Activated T-helper 1 cell treated with Interleukin-2 at 50 U/mL for 16 hours (primary cell): ENCODE measurements at regions not wholly inside any gene's neighbourhood (a gene's known extent, or its start where the extent isn't known, plus 50 kb on each side); places are given as distances from the start of the nearest gene placed in this dataset.
A peak's percentile ranks its signal among the peaks of the same experiment; 100 is the strongest.

Experiments used
- DNase-seq: peaks from one replicate; pipeline ENCODE4 v3.0.0-alpha.2; 2020; ENCODE audit warnings: low read depth

DNA sequence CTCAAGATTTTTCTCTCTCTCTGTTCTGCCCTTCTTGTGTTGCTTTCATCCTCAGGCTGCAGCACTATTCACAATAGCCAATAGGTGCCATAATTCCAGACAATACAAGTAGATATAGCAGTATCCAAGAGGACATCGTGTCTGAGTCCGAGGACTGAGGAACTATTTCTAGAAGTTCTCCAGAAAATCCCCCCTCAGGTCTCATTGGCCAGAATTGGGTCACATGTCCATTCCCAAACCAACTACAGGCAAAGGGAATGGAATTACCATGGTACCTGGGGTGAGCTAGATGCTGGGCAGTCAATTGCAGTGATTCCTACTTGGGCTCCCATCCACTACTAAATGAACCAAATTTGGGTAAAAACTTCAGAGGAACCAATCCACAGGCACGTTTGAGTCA, 301.9 kb upstream of the RASGEF1B start:
- no peak for DNase-seq

DNA sequence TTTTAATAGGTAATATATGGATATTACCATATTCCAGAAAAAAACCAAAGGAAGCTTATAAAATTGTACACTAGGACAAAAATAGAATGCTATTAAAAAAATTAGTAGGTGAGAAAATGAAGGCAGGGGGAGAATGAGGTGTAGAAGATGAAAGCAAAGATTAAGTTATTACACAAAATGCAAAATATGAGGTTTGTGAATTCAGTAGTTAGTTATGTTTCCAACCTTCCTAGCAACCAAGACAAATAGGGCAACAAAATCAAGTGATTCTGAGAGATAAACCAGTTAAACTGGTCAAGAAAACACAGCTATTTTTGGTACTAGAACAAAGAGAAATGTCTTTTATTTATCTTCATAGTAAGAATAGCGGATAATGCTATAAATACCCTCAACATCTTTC, 300.0 kb upstream of the RASGEF1B start:
- DNase-seq = no peak

DNA sequence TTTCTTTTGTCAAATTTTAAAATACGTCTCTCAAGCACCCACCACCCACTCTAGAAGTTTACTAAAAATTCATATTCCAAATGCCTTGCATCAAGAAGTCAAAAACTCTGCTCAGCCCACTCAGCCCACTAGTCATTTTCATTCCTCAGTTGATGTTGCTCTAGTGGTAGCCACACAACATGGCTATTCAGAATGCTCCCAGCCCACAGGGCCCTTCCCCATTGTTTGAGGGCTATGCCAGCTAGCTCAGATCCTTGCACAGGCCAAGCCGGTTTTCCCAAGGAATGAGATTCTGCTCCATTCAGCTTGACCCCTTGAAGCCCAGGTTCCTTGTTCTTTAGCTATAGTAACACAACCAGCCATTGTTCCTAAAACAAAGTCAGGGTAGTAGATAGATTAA, 297.5 kb upstream of the RASGEF1B start:
- DNase-seq = no peak

DNA sequence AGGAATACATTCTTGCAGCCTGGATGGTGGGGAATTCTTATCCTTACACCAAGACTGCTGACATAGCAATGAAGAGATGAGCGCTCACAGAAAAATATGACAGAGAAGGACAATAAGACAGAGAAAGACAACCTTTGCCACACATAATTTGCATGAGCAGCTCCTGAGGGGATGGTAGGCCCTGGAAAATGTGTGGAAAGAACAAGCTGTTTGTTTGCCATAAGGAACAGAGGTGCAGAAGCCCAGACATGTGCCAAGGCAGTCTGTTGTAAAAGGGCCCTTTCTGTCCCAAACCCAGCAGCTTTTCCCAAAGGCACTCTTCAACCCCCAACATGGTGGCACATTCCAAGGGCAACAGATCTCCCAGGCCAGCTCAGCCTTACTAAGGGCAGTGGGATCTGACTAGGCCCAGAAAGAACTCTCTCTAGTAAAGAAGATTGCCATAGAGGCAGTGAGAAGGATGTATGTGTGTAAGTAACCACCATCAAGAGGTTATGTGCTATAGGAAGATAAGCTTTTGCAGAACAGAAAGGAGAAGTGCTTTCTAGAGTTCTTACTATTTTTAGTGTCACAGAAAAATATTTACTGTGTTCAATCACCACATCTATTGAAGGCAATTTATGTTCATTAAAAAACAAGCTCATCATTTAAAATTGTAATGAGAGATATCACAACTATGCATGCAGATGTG, 287.0 kb upstream of the RASGEF1B start:
- no peak for DNase-seq

GRCh38 chr4:81757691-81758090, 286.0 kb upstream of the RASGEF1B start:
- no peak for DNase-seq

GRCh38 chr4:81756973-81757372, 285.3 kb upstream of the RASGEF1B start:
- no peak for DNase-seq

DNA sequence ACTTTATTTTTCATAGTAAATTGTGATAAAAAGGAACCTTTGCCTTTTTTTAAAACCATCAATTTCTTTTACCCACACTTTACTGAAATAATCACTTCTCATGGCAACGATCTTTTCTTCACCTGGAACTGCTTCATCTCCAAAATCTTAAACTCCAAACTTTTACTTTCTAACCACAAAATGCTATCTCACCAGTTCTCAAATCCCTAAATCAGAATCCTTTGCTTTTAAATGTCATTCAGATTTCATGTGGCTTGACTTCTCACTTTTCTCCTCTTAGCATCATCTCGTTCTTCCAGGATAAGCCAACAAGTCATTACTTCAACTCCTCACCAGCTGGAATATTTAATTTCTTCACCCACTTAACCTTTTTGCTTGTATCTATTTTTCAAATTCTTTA, 284.3 kb upstream of the RASGEF1B start:
- DNase-seq = no peak

DNA sequence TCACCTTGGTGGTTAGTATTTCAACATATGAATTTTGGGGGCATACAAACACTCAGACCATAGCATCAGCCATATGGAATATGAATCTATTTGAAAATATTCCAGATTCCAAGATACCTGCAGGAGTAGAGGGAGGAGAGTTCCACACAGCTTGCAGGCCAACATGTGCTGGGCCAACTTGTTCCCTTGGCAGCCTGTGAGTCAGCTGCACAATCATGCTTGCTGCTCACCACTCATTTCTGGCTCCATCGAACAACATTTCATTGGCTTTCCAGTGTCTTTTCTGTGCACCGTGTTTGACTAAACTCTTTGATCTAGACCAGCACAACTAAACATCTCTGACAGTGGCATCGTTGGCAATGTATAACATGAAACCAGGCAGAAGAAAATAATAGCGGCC, 282.5 kb upstream of the RASGEF1B start:
- DNase-seq = no peak

- no peak for DNase-seq
These were observed 280.0 kb upstream of the RASGEF1B start for GRCh38 chr4:81751531-81752289.

- no peak for DNase-seq
These were observed 275.7 kb upstream of the RASGEF1B start for GRCh38 chr4:81747242-81747930.

DNA sequence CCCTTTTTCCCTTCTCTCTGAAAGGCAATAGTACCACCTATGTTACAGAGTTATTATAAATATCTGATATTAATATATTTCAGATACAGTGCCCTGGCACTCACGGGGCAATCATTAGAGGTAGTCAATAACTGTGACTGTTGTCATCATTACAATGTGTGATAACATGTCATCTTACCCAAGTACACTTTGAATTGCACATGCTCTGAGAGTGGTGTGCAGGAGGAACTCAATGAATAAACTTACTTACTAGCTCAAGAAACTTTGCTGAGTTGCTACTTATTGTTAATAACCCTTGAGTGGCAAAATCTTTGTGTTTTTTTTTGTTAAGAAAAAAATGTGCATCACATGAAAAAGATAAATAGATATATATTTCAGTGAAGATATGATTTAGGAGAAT, 275.1 kb upstream of the RASGEF1B start:
- no peak for DNase-seq

- DNase-seq = no peak
These were observed 274.4 kb upstream of the RASGEF1B start for GRCh38 chr4:81746071-81746470.

- DNase-seq = no peak
These were observed 273.3 kb upstream of the RASGEF1B start for GRCh38 chr4:81745050-81745449.

DNA sequence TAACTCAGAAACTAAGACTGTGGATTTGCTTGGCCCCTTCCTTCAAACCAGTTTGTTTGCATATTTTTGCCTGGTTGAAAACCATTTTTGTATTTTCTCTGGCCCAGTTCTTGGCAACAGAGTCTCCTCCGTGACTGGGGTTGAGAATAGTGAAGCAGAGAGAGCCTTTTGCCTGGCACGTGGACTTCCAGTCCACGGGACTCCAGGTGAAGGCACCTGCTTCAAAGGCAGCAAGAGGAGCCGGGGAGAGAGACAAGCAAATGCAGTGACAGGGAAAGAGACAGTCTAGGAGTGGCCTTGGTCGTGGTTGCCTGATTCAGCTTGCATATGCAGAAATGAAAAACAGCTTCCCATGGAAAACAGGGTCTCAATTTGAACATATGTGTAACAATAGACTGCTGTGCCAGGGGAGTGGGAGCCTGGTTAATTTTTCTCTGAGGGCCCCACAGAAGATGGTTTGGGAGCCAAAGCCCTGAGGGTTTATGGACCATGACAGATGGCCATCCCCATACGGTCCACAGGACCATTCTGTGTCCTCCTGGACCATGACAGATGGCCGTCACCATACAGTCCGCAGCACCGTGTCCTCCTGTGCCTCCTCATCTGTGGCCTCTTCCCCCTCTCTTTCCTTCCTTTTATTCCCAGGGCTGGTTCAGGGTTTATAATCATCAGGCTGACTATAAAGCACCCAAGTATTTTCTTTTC, 272.2 kb upstream of the RASGEF1B start:
- DNase-seq = no peak

DNA sequence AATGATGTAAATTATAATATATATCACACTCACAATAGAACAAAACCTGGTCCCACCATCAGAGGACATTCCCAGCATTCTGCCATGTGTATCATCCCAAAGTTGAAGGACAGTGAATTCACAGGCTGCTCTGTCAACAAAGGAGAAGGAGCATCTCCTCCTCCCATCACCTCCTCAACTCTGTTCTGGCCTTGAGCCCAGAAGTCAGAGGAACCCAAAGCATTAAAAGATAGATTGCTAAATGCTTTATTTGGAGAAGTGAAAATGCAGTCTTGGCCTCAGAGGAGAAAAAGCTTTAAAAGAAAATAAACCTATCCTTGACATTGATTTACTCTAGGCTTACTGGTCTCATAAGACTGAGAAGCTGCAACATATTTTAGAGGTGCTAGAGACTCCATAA, 268.8 kb upstream of the RASGEF1B start:
- no peak for DNase-seq

DNA sequence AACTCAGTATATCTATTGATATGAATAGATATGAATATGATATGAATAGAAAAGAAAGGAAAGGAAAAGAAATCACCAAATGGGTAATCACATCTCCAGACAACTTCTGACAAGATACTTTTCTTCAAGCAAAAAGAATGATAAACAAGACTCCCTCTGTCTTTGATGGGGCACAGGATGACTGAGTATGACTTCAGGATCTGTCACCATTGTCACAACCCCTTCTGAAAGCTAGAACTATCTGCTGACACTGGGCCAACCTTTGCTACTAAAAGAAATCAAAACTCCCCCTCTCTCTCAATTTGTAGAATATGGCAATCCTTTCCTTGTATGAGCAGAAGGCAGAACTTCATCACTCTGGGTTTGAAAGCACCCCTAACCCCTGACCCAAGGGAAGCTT, 267.2 kb upstream of the RASGEF1B start:
- DNase-seq = no peak

GRCh38 chr4:81737865-81738559, 266.3 kb upstream of the RASGEF1B start:
- DNase-seq = no peak

GRCh38 chr4:81736324-81736723, 264.6 kb upstream of the RASGEF1B start:
- no peak for DNase-seq

DNA sequence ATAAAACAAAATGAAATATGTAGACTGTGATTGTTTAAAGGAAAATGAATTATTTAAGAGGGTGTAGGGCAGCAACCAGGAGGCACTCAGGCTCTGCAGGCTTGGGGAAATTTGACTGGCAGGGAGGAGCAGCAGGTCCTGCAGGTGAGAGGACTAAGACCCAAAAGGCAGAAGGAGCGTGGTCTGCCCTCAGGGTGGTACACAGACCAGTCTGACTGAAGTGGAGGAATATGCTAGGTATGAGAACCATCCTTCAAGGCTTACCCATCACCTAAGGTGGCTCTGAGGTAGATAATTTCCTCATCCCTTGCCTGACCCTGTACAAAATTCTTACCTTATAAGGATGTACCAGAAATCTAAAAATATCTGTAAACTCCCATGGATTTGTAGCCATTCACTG, 261.3 kb upstream of the RASGEF1B start:
- DNase-seq = no peak

DNA sequence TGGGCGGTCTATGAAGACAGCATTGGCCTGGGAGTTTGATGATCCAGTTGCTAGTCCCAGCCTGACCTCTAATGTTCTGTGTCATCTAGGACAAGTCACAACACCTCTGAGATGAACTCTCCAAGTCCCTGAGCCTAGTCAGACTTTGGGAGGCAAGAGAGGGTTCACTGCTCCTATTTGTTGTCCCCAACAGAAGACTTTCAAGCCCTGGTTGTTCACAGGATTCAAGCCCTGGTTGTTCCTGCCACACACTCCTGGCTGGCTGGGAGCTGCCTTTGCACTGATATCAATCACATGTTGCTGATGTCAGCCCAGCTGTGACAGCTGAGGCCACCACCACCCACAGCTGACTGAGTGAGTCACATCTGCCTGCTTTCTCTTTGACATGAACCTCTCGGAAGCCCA, 253.2 kb upstream of the RASGEF1B start:
- peak; percentile 4 for DNase-seq

- no peak for DNase-seq
These were observed 252.3 kb upstream of the RASGEF1B start for GRCh38 chr4:81723927-81724587.
